PC-9 (cell line): ENCODE measurements at regions not wholly inside any gene's neighbourhood (a gene's known extent, or its start where the extent isn't known, plus 50 kb on each side); places are given as distances from the start of the nearest gene placed in this dataset.

Source experiments
- BruUV-seq: library from RNA; stranded (reverse); fragments of 400-500 nt; replicated peaks from 2 replicates; lab custom pipeline; 2021; lab: Mats Ljungman, UMichigan
- CTCF ChIA-PET: fragments of 300-600 bp; sonication (Branson Sonifier 250); formaldehyde crosslinking; loops from one replicate; lab custom pipeline; 2022; ENCODE audit warnings: antibody characterized with exemption; lab: Charles Lee
- POLR2A ChIA-PET: fragments of 300-600 bp; sonication (Branson Sonifier 250); formaldehyde crosslinking; loops from one replicate; lab custom pipeline; 2022; ENCODE audit warnings: antibody characterized with exemption; ENCODE audit not compliant: unreplicated experiment; lab: Charles Lee
- DNase-seq, 2 experiments: peaks; one replicate each; pipeline versions ENCODE4 v3.0.0 to v3.0.0-alpha.2; 2015 to 2022; ENCODE audit warnings: mixed read lengths in 1 of 2
- H2AFZ ChIP-seq: fragments of 200-600 bp; sonication (generic); 2 replicates; pipeline ENCODE4 v1.8.1; 2017; ENCODE audit warnings: antibody characterized with exemption
- H3F3A ChIP-seq: fragments of 200-600 bp; sonication (generic); 2 replicates; pipeline ENCODE4 v1.8.1; 2017; ENCODE audit warnings: antibody characterized with exemption, mild to moderate bottlenecking, low read depth; ENCODE audit not compliant: insufficient read depth
- H3K27ac ChIP-seq: fragments of 200-600 bp; sonication (generic); 2 replicates; pipeline ENCODE4 v1.6.1; 2016; ENCODE audit warnings: mixed run types
- H3K27me3 ChIP-seq: fragments of 200-600 bp; sonication (generic); 2 replicates; pipeline ENCODE4 v1.6.1; 2016; ENCODE audit warnings: low read depth, mixed run types; ENCODE audit not compliant: insufficient read depth
- H3K36me3 ChIP-seq: fragments of 200-600 bp; sonication (generic); 2 replicates; pipeline ENCODE4 v1.6.1; 2016; ENCODE audit warnings: low read depth, mixed run types
- H3K4me1 ChIP-seq: fragments of 200-600 bp; sonication (generic); replicated peaks from 2 replicates; pipeline ENCODE4 v1.6.1; 2016; ENCODE audit warnings: mixed run types; ENCODE audit not compliant: insufficient read depth
- H3K4me2 ChIP-seq: fragments of 200-600 bp; sonication (generic); 2 replicates; pipeline ENCODE4 v1.6.1; 2017; ENCODE audit warnings: mixed run types
- H3K4me3 ChIP-seq: fragments of 200-600 bp; sonication (generic); 2 replicates; pipeline ENCODE4 v1.6.1; 2016; ENCODE audit warnings: mixed run types
- H3K79me2 ChIP-seq: fragments of 200-600 bp; sonication (generic); 2 replicates; pipeline ENCODE4 v1.6.1; 2017; ENCODE audit warnings: low read depth, mixed run types
- H3K9me2 ChIP-seq: fragments of 200-600 bp; sonication (generic); 2 replicates; pipeline ENCODE4 v1.8.1; 2017; ENCODE audit warnings: mild to moderate bottlenecking; ENCODE audit not compliant: insufficient read depth
- H3K9me3 ChIP-seq: fragments of 200-600 bp; sonication (generic); 2 replicates; pipeline ENCODE4 v1.8.1; 2016; ENCODE audit warnings: low read depth; ENCODE audit not compliant: insufficient read depth
- H4K20me1 ChIP-seq: fragments of 200-600 bp; sonication (generic); 2 replicates; pipeline ENCODE4 v1.8.1; 2017; ENCODE audit not compliant: insufficient read depth
- CTCF ChIP-seq: fragments of 200-600 bp; sonication (generic); conservative IDR thresholded peaks from 2 replicates; pipeline ENCODE4 v1.6.1; 2017; ENCODE audit warnings: mixed run types, antibody characterized with exemption, mild to moderate bottlenecking, moderate library complexity
- EZH2 ChIP-seq: fragments of 200-600 bp; sonication (generic); IDR thresholded peaks from 2 replicates; pipeline ENCODE4 v1.8.0; 2017; ENCODE audit warnings: antibody characterized with exemption, low read depth
- intact Hi-C: fragments of 100-400 bp; cut with micrococcal nuclease; formaldehyde crosslinking; loops from one replicate; pipeline ENCODE4 v1.10.0; 2022; ENCODE audit not compliant: unreplicated experiment

- intact Hi-C loops, result no loop called here
- H3K9me3 ChIP-seq, result no peaks in the 10 kb centered on the region
- CTCF ChIA-PET, result no interaction called here
- no peaks in the 10 kb centered on the region for H3K4me1 ChIP-seq
- no peak overlapping the region for H3K4me3 ChIP-seq
- no peaks in the 10 kb centered on the region for H3F3A ChIP-seq
- POLR2A ChIA-PET, result no interaction called here
- H4K20me1 ChIP-seq, result no peaks in the 10 kb centered on the region
- H3K36me3 ChIP-seq, result no peaks in the 10 kb centered on the region
- no TSS peak for BruUV-seq
- H3K27me3 ChIP-seq, result no peaks in the 10 kb centered on the region
- TF ChIP-seq EZH2 (no peak), CTCF (no peak)
- no peaks in the 10 kb centered on the region for H3K9me2 ChIP-seq
- H3K79me2 ChIP-seq, result no peaks in the 10 kb centered on the region
- no peak overlapping the region for H2AFZ ChIP-seq
- DNase-seq, result no peak
- no peak overlapping the region for H3K4me2 ChIP-seq
- no peak overlapping the region for H3K27ac ChIP-seq
Observed at GRCh38 chr18:34551824-34552223, 158.3 kb upstream of the DTNA start.

DNA sequence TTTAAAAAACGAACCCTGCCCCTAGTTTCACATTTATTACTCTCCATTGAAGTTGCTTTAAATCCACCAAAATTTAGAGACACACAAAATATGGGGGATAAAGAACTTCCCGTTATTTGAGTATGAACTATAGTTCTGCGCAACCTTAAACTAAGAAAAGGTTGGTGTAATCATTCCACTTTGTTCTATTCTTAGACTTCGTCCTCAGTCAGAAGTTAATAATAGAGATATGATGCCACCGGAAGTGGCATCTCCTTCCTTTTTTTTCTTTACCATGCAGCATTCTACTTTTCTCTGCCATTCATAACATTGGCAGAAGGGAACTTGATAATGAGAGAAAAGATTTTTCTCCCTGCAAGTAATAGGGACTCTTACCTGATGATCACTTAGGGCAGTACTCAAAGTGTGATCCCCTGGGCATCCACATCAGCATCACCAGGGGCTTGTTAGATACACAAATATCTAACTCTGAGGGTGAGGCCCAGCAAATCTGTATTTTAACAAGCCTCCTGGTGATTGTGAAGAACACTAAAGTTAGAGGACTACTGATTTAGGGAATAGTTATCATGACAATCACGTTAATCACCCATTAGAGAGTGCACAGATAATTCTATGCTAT lies 147.7 kb upstream of the DTNA start:
- Histone ChIP-seq H4K20me1 (no peaks in the 10 kb centered on the region), H3K36me3 (no peaks in the 10 kb centered on the region), H3K9me3 (no peaks in the 10 kb centered on the region), H3K4me1 (no peaks in the 10 kb centered on the region), H3K27me3 (no peaks in the 10 kb centered on the region), H2AFZ (no peak overlapping the region), H3K4me2 (no peak overlapping the region), H3K27ac (no peak overlapping the region), H3K79me2 (no peaks in the 10 kb centered on the region), H3K4me3 (no peak overlapping the region), H3F3A (no peaks in the 10 kb centered on the region), H3K9me2 (no peaks in the 10 kb centered on the region)
- ChIA-PET POLR2A (no interaction called here), CTCF (no interaction called here)
- DNase-seq, result no peak
- no TSS peak for BruUV-seq
- TF ChIP-seq CTCF, result no peak
- no peak for TF ChIP-seq EZH2
- intact Hi-C loops, result no loop called here

DNA sequence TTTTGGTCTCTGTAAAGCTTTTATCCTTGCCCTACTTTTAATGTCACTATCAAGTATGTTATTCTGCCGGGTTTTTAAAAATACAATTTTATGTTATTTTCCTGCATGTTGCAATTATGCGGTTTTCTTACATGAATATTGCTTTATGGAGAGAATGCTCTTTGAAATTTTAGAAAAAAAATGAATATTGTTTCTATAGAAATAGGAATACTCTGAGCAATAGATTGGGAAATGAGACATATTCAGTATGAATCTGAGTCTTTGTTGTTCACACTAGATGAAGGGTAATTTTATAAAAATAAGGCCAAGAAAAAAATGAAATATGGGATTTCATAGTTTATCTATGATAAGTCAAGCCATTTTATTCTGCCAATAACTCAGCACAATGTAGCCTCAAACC lies 142.2 kb upstream of the DTNA start:
- no peak for TF ChIP-seq EZH2
- TF ChIP-seq CTCF, result no peak
- CTCF ChIA-PET, result no interaction called here
- no TSS peak for BruUV-seq
- H3K27ac ChIP-seq, result no peak overlapping the region
- POLR2A ChIA-PET, result no interaction called here
- no peaks in the 10 kb centered on the region for H3K9me2 ChIP-seq
- no peaks in the 10 kb centered on the region for H3K36me3 ChIP-seq
- DNase-seq, result no peak
- no peak overlapping the region for H3K4me3 ChIP-seq
- no peaks in the 10 kb centered on the region for H4K20me1 ChIP-seq
- no peaks in the 10 kb centered on the region for H3K4me1 ChIP-seq
- H3K9me3 ChIP-seq, result no peaks in the 10 kb centered on the region
- no peak overlapping the region for H2AFZ ChIP-seq
- intact Hi-C loops, result no loop called here
- H3K4me2 ChIP-seq, result no peak overlapping the region
- H3K79me2 ChIP-seq, result no peaks in the 10 kb centered on the region
- H3F3A ChIP-seq, result no peaks in the 10 kb centered on the region
- no peaks in the 10 kb centered on the region for H3K27me3 ChIP-seq
